Upper lobe of left lung (tissue), 4 donors: ENCODE measurements at regions not wholly inside any gene's neighbourhood (a gene's known extent, or its start where the extent isn't known, plus 50 kb on each side); places are given as distances from the start of the nearest gene placed in this dataset.

ENCODE experiments used
- CTCF ChIP-seq, 6 experiments: fragments of 450-650 bp in 4 of 6; fragments of 200-600 bp in 2 of 6; sonication (generic) in 2 of 6; IDR thresholded peaks; one replicate each; pipeline ENCODE4 v1.5.1; 2016 to 2019; ENCODE audit warnings: antibody characterized with exemption in 6 of 6
- POLR2A ChIP-seq, 4 donors: fragments of 450-650 bp; IDR thresholded peaks; one replicate each; pipeline ENCODE4 v1.5.1; 2016 to 2017; ENCODE audit warnings: antibody characterized with exemption in 4 of 4, mild to moderate bottlenecking in 2 of 4
- POLR2AphosphoS5 ChIP-seq, 2 donors: sonication (generic); formaldehyde crosslinking; IDR thresholded peaks; one replicate each; pipeline ENCODE4 v1.5.1; 2017; ENCODE audit warnings: antibody characterized with exemption in 2 of 2

GRCh38 chr10:33103863-33104379, 145.9 kb upstream of the ITGB1 start:
- no peak for TF ChIP-seq POLR2A (IDR thresholded peaks at IDR 0.05)
- no peak for TF ChIP-seq CTCF (IDR thresholded peaks at IDR 0.05)
- TF ChIP-seq POLR2AphosphoS5 (IDR thresholded peaks at IDR 0.05), result no peak
